ENCODE measurements at regions not wholly inside any gene's neighbourhood (a gene's known extent, or its start where the extent isn't known, plus 50 kb on each side); places are given as distances from the start of the nearest gene placed in this dataset.

DNA sequence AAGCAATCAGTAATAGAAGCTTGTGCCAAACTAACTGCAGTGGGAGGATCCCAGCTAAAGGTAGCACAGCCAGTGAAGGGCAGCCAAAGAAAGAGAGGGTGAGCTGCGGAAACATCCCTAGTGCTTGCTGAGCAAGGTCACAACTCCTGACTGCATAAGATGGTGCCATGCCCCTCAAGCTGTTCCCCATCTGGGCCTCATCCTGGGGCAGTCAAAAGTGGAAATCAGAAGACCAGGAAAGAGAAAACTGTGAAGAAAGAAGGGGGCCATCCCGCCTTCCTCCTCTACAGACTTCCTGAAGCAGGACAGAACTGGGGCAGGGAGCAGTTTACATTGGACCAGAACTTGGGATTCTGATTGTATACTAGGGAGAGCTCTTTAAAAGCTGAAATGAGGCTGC is 159.2 kb downstream of the TNFSF13B start:
- TF ChIP-seq, protein P1, sequence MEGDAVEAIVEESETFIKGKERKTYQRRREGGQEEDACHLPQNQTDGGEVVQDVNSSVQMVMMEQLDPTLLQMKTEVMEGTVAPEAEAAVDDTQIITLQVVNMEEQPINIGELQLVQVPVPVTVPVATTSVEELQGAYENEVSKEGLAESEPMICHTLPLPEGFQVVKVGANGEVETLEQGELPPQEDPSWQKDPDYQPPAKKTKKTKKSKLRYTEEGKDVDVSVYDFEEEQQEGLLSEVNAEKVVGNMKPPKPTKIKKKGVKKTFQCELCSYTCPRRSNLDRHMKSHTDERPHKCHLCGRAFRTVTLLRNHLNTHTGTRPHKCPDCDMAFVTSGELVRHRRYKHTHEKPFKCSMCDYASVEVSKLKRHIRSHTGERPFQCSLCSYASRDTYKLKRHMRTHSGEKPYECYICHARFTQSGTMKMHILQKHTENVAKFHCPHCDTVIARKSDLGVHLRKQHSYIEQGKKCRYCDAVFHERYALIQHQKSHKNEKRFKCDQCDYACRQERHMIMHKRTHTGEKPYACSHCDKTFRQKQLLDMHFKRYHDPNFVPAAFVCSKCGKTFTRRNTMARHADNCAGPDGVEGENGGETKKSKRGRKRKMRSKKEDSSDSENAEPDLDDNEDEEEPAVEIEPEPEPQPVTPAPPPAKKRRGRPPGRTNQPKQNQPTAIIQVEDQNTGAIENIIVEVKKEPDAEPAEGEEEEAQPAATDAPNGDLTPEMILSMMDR (IDR thresholded peaks at IDR 0.05) = no peak
- no peak for TF ChIP-seq POLR2AphosphoS5 (IDR thresholded peaks at IDR 0.05)
